CD14-positive monocyte (primary cell): ENCODE measurements at regions not wholly inside any gene's neighbourhood (a gene's known extent, or its start where the extent isn't known, plus 50 kb on each side); places are given as distances from the start of the nearest gene placed in this dataset.

Experiments used
- DNase-seq, 3 donors: peaks; one replicate each; pipeline ENCODE4 v3.0.0-alpha.2; 2011 to 2022
- H2AFZ ChIP-seq: 2 replicates; pipeline ENCODE4 v1.6.0; 2012; ENCODE audit warnings: mild to moderate bottlenecking, low read depth, low read length, inconsistent platforms; ENCODE audit not compliant: insufficient read depth, poor library complexity, severe bottlenecking
- H3K27ac ChIP-seq, 2 donors: 1 replicate in 1 of 2; 2 replicates in 1 of 2; pipeline ENCODE4 v1.5.1; 2012 to 2013; ENCODE audit warnings: low read length in 2 of 2, control low read depth in 1 of 2, inconsistent platforms in 1 of 2, low read depth in 1 of 2, mild to moderate bottlenecking in 1 of 2
- H3K27me3 ChIP-seq, 2 donors: one replicate each; pipeline versions ENCODE4 v1.6.0 to v1.6.1; 2011 to 2013; ENCODE audit warnings: low read length in 2 of 2; ENCODE audit not compliant: control insufficient read depth in 2 of 2, insufficient read depth in 2 of 2
- H3K36me3 ChIP-seq, 2 donors: replicated peaks in 1 of 2; 1 replicate in 1 of 2; 2 replicates in 1 of 2; pipeline versions ENCODE4 v1.5.1 to v1.6.1; 2012 to 2013; ENCODE audit warnings: low read length in 2 of 2, control low read depth in 1 of 2, inconsistent platforms in 1 of 2, mild to moderate bottlenecking in 1 of 2; ENCODE audit not compliant: insufficient read depth in 2 of 2, control insufficient read depth in 1 of 2
- H3K4me1 ChIP-seq, 2 donors: 1 replicate in 1 of 2; 2 replicates in 1 of 2; pipeline versions ENCODE4 v1.5.1 to v1.6.1; 2012 to 2013; ENCODE audit warnings: low read length in 2 of 2, control low read depth in 1 of 2, inconsistent platforms in 1 of 2, mild to moderate bottlenecking in 1 of 2, moderate library complexity in 1 of 2; ENCODE audit not compliant: insufficient read depth in 2 of 2, control insufficient read depth in 1 of 2
- H3K4me2 ChIP-seq: replicated peaks from 2 replicates; pipeline ENCODE3; 2012; ENCODE audit warnings: low read length, moderate library complexity, mild to moderate bottlenecking; ENCODE audit not compliant: poor library complexity, severe bottlenecking; ENCODE audit errors: extremely low read depth
- H3K4me3 ChIP-seq, 3 experiments: fragments of 200-600 bp in 1 of 3; sonication (generic) in 1 of 3; replicated peaks in 1 of 3; 1 replicate in 2 of 3; 2 replicates in 1 of 3; pipeline ENCODE4 v1.5.1; 2011 to 2013; ENCODE audit warnings: low read length in 3 of 3, mild to moderate bottlenecking in 3 of 3, control low read depth in 2 of 3, low read depth in 2 of 3, inconsistent platforms in 1 of 3, moderate library complexity in 1 of 3
- H3K79me2 ChIP-seq: 2 replicates; pipeline ENCODE4 v1.6.0; 2012; ENCODE audit warnings: mild to moderate bottlenecking, control low read depth, inconsistent platforms, low read length, moderate library complexity; ENCODE audit not compliant: insufficient read depth
- H3K9ac ChIP-seq: 2 replicates; pipeline ENCODE4 v1.6.0; 2017; ENCODE audit warnings: low read length, mild to moderate bottlenecking; ENCODE audit not compliant: insufficient read depth, poor library complexity, severe bottlenecking
- H3K9me3 ChIP-seq, 2 donors: replicated peaks in 1 of 2; 1 replicate in 1 of 2; 2 replicates in 1 of 2; pipeline versions ENCODE4 v1.5.1 to v1.6.1; 2012 to 2013; ENCODE audit warnings: low read length in 2 of 2, control low read depth in 1 of 2; ENCODE audit not compliant: control insufficient read depth in 1 of 2, insufficient read depth in 1 of 2
- H4K20me1 ChIP-seq: 2 replicates; pipeline ENCODE4 v1.6.0; 2012; ENCODE audit warnings: mild to moderate bottlenecking, low read length, control low read depth, moderate library complexity; ENCODE audit not compliant: insufficient read depth
- H3K27ac Mint-ChIP-seq, 7 donors: one replicate each; pipeline ENCODE4 v1.8.0; 2020; ENCODE audit warnings: mild to moderate bottlenecking in 7 of 7, mixed read lengths in 7 of 7, moderate library complexity in 6 of 7, inconsistent platforms in 2 of 7
- H3K27me3 Mint-ChIP-seq, 3 donors: one replicate each; pipeline ENCODE4 v1.8.0; 2021 to 2022; ENCODE audit warnings: low read depth in 3 of 3, mild to moderate bottlenecking in 3 of 3, mixed read lengths in 3 of 3, moderate library complexity in 3 of 3, inconsistent platforms in 1 of 3
- H3K36me3 Mint-ChIP-seq, 2 donors: one replicate each; pipeline ENCODE4 v1.8.0; 2020; ENCODE audit warnings: mixed read lengths in 2 of 2, inconsistent platforms in 1 of 2, mild to moderate bottlenecking in 1 of 2
- H3K4me1 Mint-ChIP-seq: one replicate; pipeline ENCODE4 v1.8.0; 2020; ENCODE audit warnings: mild to moderate bottlenecking, mixed read lengths
- H3K4me3 Mint-ChIP-seq, 2 donors: one replicate each; pipeline ENCODE4 v1.8.0; 2020; ENCODE audit warnings: mild to moderate bottlenecking in 2 of 2, mixed read lengths in 2 of 2, moderate library complexity in 1 of 2
- H3K9me3 Mint-ChIP-seq, 7 donors: one replicate each; pipeline ENCODE4 v1.8.0; 2020 to 2022; ENCODE audit warnings: mixed read lengths in 7 of 7, mild to moderate bottlenecking in 6 of 7, moderate library complexity in 6 of 7, inconsistent platforms in 2 of 7
- WGBS: methylation state at CpG from one replicate; pipeline ENCODE4 v1.1.5; 2013; ENCODE audit warnings: missing lambda C conversion rate; ENCODE audit not compliant: insufficient coverage; 5-methylcytosine and 5-hydroxymethylcytosine counted together
- intact Hi-C, 2 donors: fragments of 100-400 bp; cut with micrococcal nuclease; formaldehyde crosslinking; loops; one replicate each; pipeline versions ENCODE4 v1.15.0 to v1.15.1; 2023
- TF ChIP-seq, protein P1 (sequence below): fragments of 200-600 bp; IDR thresholded peaks from one replicate; pipeline ENCODE4 v1.8.0; 2022; ENCODE audit warnings: antibody characterized with exemption, mild to moderate bottlenecking

DNA sequence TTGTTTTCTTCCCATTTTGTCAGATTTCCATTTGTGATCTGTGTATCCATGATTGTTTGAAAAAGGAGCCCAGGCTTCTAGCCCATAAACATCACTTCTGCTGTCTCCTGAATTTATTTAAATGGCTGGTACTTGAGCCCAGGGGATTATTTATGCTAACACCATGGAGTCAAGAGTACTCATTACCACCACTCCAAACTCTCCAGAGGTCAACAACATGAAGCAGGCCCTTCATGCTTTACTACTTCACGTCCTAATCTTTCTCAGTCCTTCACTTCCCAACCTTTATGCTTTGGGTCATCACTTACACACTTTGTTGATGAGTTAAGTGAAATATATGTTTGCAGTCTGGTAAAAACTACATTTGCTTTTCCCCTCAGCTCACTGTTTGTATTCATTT is 247.8 kb downstream of the BMP2 start:
- Histone ChIP-seq H3K27me3 (no peaks in the 10 kb centered on the region), H3K4me2 (no peak overlapping the region), H3K9ac (no peak overlapping the region), H3K79me2 (no peaks in the 10 kb centered on the region), H3K36me3 (no peaks in the 10 kb centered on the region), H4K20me1 (no peaks in the 10 kb centered on the region), H3K4me3 (no peak overlapping the region), H3K27ac (no peak overlapping the region), H2AFZ (no peak overlapping the region), H3K9me3 (peaks cover 0 to 3% of the 10 kb centered on the region in 2 donors), H3K4me1 (no peaks in the 10 kb centered on the region)
- Mint-ChIP-seq H3K27ac (no peak overlapping the region), H3K4me3 (no peak overlapping the region), H3K27me3 (no peaks in the 10 kb centered on the region), H3K36me3 (no peaks in the 10 kb centered on the region), H3K4me1 (peaks cover 5% of the 10 kb centered on the region), H3K9me3 (peaks cover 0 to 5% (median 0%) of the 10 kb centered on the region in 7 donors)
- intact Hi-C loops, result no loop called here
- DNase-seq, result no peak
- WGBS, result no CpG with 5 or more reads among the region's 1 CpG
- TF ChIP-seq, protein P1, sequence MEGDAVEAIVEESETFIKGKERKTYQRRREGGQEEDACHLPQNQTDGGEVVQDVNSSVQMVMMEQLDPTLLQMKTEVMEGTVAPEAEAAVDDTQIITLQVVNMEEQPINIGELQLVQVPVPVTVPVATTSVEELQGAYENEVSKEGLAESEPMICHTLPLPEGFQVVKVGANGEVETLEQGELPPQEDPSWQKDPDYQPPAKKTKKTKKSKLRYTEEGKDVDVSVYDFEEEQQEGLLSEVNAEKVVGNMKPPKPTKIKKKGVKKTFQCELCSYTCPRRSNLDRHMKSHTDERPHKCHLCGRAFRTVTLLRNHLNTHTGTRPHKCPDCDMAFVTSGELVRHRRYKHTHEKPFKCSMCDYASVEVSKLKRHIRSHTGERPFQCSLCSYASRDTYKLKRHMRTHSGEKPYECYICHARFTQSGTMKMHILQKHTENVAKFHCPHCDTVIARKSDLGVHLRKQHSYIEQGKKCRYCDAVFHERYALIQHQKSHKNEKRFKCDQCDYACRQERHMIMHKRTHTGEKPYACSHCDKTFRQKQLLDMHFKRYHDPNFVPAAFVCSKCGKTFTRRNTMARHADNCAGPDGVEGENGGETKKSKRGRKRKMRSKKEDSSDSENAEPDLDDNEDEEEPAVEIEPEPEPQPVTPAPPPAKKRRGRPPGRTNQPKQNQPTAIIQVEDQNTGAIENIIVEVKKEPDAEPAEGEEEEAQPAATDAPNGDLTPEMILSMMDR, result no peak

DNA sequence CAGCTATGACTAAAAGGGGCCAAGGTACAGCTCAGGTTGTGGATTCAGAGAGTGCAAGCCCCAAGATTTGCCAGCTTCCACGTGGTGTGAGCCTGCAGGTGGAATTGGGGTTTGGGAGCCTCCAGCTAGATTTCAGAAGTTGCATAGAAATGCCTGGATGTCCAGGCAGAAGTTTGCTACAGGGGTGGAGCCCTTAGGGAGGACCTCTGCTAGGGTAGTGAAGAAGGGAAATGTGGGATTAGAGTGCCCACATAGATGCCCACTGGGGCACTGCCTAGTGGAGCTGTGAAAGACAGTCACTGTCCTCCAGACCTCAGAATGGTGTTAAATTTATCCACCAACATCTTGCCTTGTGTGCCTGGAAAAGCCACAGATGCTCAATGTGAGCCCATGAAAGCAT is 255.1 kb downstream of the BMP2 start:
- Histone ChIP-seq H3K4me1 (no peaks in the 10 kb centered on the region), H4K20me1 (no peaks in the 10 kb centered on the region), H3K79me2 (no peaks in the 10 kb centered on the region), H3K27ac (no peak overlapping the region), H3K9me3 (peaks cover 12 to 20% of the 10 kb centered on the region in 2 donors), H3K4me2 (no peak overlapping the region), H3K27me3 (no peaks in the 10 kb centered on the region), H3K9ac (no peak overlapping the region), H2AFZ (no peak overlapping the region), H3K36me3 (no peaks in the 10 kb centered on the region), H3K4me3 (no peak overlapping the region)
- Mint-ChIP-seq H3K36me3 (no peaks in the 10 kb centered on the region), H3K27ac (no peak overlapping the region), H3K4me3 (no peak overlapping the region), H3K27me3 (no peaks in the 10 kb centered on the region), H3K4me1 (no peaks in the 10 kb centered on the region), H3K9me3 (peaks cover 6 to 24% (median 15%) of the 10 kb centered on the region in 7 donors)
- TF ChIP-seq, protein P1, result no peak
- intact Hi-C loops, result no loop called here
- no peak for DNase-seq
- WGBS, result 67% methylated on average over 1 of the region's 1 CpG
